Gastrocnemius medialis (tissue), 4 donors: ENCODE measurements at regions not wholly inside any gene's neighbourhood (a gene's known extent, or its start where the extent isn't known, plus 50 kb on each side); places are given as distances from the start of the nearest gene placed in this dataset.

Experiments
- ATAC-seq, 2 donors: fragments of 150-250 bp; one replicate each; pipeline ENCODE4 v1.9.1; 2016
- DNase-seq, 2 donors: peaks; one replicate each; pipeline ENCODE4 v3.0.0-alpha.2; 2019
- H3K27ac ChIP-seq, 4 donors: fragments of 200-600 bp; sonication (generic); 1 replicate in 1 of 4; 2 replicates in 3 of 4; pipeline ENCODE4 v1.5.1; 2016 to 2018; ENCODE audit warnings: mild to moderate bottlenecking in 2 of 4, moderate library complexity in 1 of 4
- H3K27me3 ChIP-seq, 3 donors: fragments of 200-600 bp; sonication (generic) in 2 of 3; 1 replicate in 1 of 3; 2 replicates in 2 of 3; pipeline versions ENCODE4 v1.5.1 to v1.6.0; 2016 to 2019; ENCODE audit warnings: mild to moderate bottlenecking in 1 of 3, moderate library complexity in 1 of 3
- H3K36me3 ChIP-seq, 2 donors: fragments of 200-600 bp; sonication (generic) in 1 of 2; one replicate each; pipeline ENCODE4 v1.5.1; 2017 to 2018
- H3K4me1 ChIP-seq, 2 donors: fragments of 200-600 bp; sonication (generic) in 1 of 2; one replicate each; pipeline ENCODE4 v1.5.1; 2016 to 2017; ENCODE audit warnings: mild to moderate bottlenecking in 2 of 2
- H3K4me3 ChIP-seq, 4 donors: fragments of 200-600 bp; sonication (generic) in 3 of 4; 1 replicate in 1 of 4; 2 replicates in 3 of 4; pipeline ENCODE4 v1.5.1; 2016 to 2019; ENCODE audit warnings: mild to moderate bottlenecking in 2 of 4
- H3K9me3 ChIP-seq, 3 donors: fragments of 200-600 bp; sonication (generic) in 2 of 3; 1 replicate in 1 of 3; 2 replicates in 2 of 3; pipeline ENCODE4 v1.5.1; 2016 to 2019
- CTCF ChIP-seq, 5 experiments: fragments of 450-650 bp in 3 of 5; fragments of 200-600 bp in 2 of 5; sonication (generic) in 2 of 5; IDR thresholded peaks in 4 of 5; conservative IDR thresholded peaks in 1 of 5; 1 replicate in 4 of 5; 2 replicates in 1 of 5; pipeline ENCODE4 v1.5.1; 2016 to 2019; ENCODE audit warnings: antibody characterized with exemption in 5 of 5, mild to moderate bottlenecking in 3 of 5, moderate library complexity in 3 of 5
- POLR2A ChIP-seq, 2 donors: fragments of 450-650 bp; IDR thresholded peaks; one replicate each; pipeline ENCODE4 v1.6.1; 2017; ENCODE audit warnings: antibody characterized with exemption in 2 of 2, mild to moderate bottlenecking in 2 of 2, moderate library complexity in 2 of 2
- in situ Hi-C, 4 donors: fragments of 200-750 bp; cut with MboI; loops; one replicate each; pipeline versions ENCODE4 v1.15.0 to v1.8.0; 2017; ENCODE audit warnings: low sequenced_read_pairs in 4 of 4
- intact Hi-C: fragments of 100-400 bp; cut with DNase I; formaldehyde crosslinking; loops from one replicate; pipeline ENCODE4 v1.15.1; 2023; ENCODE audit warnings: low total_unique reads

- H3K9me3 ChIP-seq = peaks cover 0 to 3% (median 0%) of the 10 kb centered on the region in 3 donors
- no peak for ATAC-seq
- intact Hi-C loops = no loop called here
- H3K36me3 ChIP-seq = no peaks in the 10 kb centered on the region
- in situ Hi-C loops = no loop called here
- DNase-seq = no peak
- no peak overlapping the region for H3K27ac ChIP-seq
- H3K27me3 ChIP-seq = no peaks in the 10 kb centered on the region
- no peak for TF ChIP-seq POLR2A (IDR thresholded peaks at IDR 0.05)
- no peak for TF ChIP-seq CTCF (IDR thresholded peaks at IDR 0.05 in 4 of 5, conservative IDR thresholded peaks at IDR 0.05 in 1 of 5)
- no peak overlapping the region for H3K4me3 ChIP-seq
- H3K4me1 ChIP-seq = no peaks in the 10 kb centered on the region
Measured at GRCh38 chr1:34389974-34390373, 213.3 kb downstream of the C1orf94 start.

- Histone ChIP-seq H3K27ac (no peak overlapping the region), H3K4me1 (no peaks in the 10 kb centered on the region), H3K36me3 (no peaks in the 10 kb centered on the region), H3K27me3 (no peaks in the 10 kb centered on the region), H3K4me3 (no peak overlapping the region), H3K9me3 (no peaks in the 10 kb centered on the region)
- in situ Hi-C loops = no loop called here
- DNase-seq = no peak
- TF ChIP-seq CTCF (IDR thresholded peaks at IDR 0.05 in 4 of 5, conservative IDR thresholded peaks at IDR 0.05 in 1 of 5) (no peak), POLR2A (IDR thresholded peaks at IDR 0.05) (no peak)
- no peak for ATAC-seq
- intact Hi-C loops = no loop called here
Measured at GRCh38 chr1:34396042-34396441, 219.3 kb downstream of the C1orf94 start.

- Histone ChIP-seq H3K36me3 (no peaks in the 10 kb centered on the region), H3K27me3 (no peaks in the 10 kb centered on the region), H3K27ac (no peak overlapping the region), H3K4me3 (no peak overlapping the region), H3K9me3 (no peaks in the 10 kb centered on the region), H3K4me1 (no peaks in the 10 kb centered on the region)
- in situ Hi-C loops = no loop called here
- DNase-seq = no peak
- TF ChIP-seq CTCF (IDR thresholded peaks at IDR 0.05 in 4 of 5, conservative IDR thresholded peaks at IDR 0.05 in 1 of 5) = no peak
- TF ChIP-seq POLR2A (IDR thresholded peaks at IDR 0.05) = no peak
- intact Hi-C loops = no loop called here
- no peak for ATAC-seq
Measured at GRCh38 chr1:34398241-34398915, 221.7 kb downstream of the C1orf94 start.

- Histone ChIP-seq H3K4me3 (no peak overlapping the region), H3K4me1 (no peaks in the 10 kb centered on the region), H3K27ac (no peak overlapping the region), H3K9me3 (no peaks in the 10 kb centered on the region), H3K27me3 (no peaks in the 10 kb centered on the region), H3K36me3 (no peaks in the 10 kb centered on the region)
- DNase-seq (no peak), ATAC-seq (no peak)
- in situ Hi-C loops = no loop called here
- no peak for TF ChIP-seq POLR2A (IDR thresholded peaks at IDR 0.05)
- no peak for TF ChIP-seq CTCF (IDR thresholded peaks at IDR 0.05 in 4 of 5, conservative IDR thresholded peaks at IDR 0.05 in 1 of 5)
- intact Hi-C loops = no loop called here
Measured at GRCh38 chr1:34398916-34399275, 222.2 kb downstream of the C1orf94 start.

- ATAC-seq = no peak
- Histone ChIP-seq H3K27ac (no peak overlapping the region), H3K4me3 (no peak overlapping the region), H3K36me3 (no peaks in the 10 kb centered on the region), H3K4me1 (no peaks in the 10 kb centered on the region), H3K27me3 (no peaks in the 10 kb centered on the region), H3K9me3 (no peaks in the 10 kb centered on the region)
- no peak for TF ChIP-seq POLR2A (IDR thresholded peaks at IDR 0.05)
- no peak for TF ChIP-seq CTCF (IDR thresholded peaks at IDR 0.05 in 4 of 5, conservative IDR thresholded peaks at IDR 0.05 in 1 of 5)
- intact Hi-C loops (no loop called here), in situ Hi-C loops (no loop called here)
- no peak for DNase-seq
Measured at GRCh38 chr1:34400675-34401074, 224.0 kb downstream of the C1orf94 start.
